GM19025 (cell line): ENCODE measurements at regions not wholly inside any gene's neighbourhood (a gene's known extent, or its start where the extent isn't known, plus 50 kb on each side); places are given as distances from the start of the nearest gene placed in this dataset.

Experiments used
- ATAC-seq: cut with Tn5 transposase; IDR thresholded peaks from one replicate; pipeline ENCODE4 v1.9.1; 2021; ENCODE audit warnings: mild to moderate bottlenecking, low read depth, moderate library complexity; ENCODE audit not compliant: unreplicated experiment

GRCh38 chr5:2201011-2201410 is 318.3 kb upstream of the IRX4 start:
- no peak for ATAC-seq

GRCh38 chr5:2200261-2200950 is 317.7 kb upstream of the IRX4 start:
- no peak for ATAC-seq

DNA sequence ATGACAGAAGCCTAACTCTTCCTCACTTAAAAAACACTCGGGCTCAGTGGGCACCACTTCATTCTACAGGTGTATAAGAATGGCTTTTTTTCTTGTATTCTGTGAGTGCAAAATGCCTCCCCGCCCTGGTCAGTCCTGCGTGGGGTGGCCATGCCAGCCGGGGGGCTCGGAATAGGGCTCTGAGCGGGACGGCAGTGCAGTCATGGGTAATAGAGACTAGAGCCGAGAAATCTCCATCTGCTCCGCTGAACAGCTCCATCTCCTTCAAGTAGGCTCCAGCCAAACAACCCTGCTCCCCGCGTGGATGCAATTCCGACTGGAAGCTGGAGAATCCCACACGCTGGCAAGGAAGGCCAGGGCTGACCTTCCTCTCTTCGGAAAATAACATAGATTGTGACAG is 317.0 kb upstream of the IRX4 start:
- ATAC-seq = no peak

- no peak for ATAC-seq
Observed at GRCh38 chr5:2196989-2197619, 314.4 kb upstream of the IRX4 start.

GRCh38 chr5:2196416-2196815 is 313.7 kb upstream of the IRX4 start:
- ATAC-seq = no peak

GRCh38 chr5:2194949-2195348 is 312.2 kb upstream of the IRX4 start:
- ATAC-seq = no peak

GRCh38 chr5:2194236-2194555 is 311.5 kb upstream of the IRX4 start:
- ATAC-seq = no peak

- ATAC-seq = no peak
Observed at GRCh38 chr5:2193542-2194235, 311.0 kb upstream of the IRX4 start.

DNA sequence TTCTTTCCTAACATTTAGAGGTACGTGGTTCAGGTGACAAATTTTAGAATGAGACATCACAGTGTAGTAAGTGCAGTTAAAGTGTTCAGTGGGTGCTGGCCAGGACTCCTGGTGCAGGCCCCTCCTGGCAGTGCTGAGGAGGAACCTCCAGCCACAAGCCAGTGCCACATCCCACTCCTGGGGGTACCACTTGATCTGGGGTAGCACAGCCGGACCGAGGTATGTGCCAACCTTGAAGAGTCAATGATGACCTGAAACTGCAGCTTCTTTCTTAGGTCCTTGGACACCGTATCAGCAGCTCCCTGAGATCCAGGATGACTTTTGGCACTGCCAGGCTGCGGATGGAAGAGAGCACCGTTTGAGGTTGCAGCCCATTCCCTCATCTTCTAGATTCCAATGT is 310.4 kb upstream of the IRX4 start:
- no peak for ATAC-seq

GRCh38 chr5:2192496-2192895 is 309.8 kb upstream of the IRX4 start:
- ATAC-seq = no peak

- no peak for ATAC-seq
Observed at GRCh38 chr5:2191972-2192371, 309.2 kb upstream of the IRX4 start.

DNA sequence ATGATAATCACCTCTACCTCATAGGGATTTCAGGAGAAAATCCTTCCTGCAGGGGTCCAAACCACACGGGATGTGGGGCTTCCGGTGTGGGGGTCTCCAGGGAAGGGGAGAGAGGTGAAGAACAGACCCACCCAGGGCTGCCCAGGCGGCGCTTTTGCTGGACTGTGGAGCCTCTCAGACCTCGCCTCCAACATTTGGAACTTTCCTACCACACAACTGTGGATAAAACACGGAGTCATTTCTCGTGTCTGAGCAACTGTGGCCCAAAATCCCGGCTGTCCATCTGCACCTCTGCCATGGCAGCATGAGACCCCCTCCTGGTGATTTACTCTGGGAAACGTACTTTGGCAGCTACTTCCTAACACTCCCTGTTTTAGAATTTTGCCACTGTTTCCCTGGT is 307.8 kb upstream of the IRX4 start:
- ATAC-seq = no peak

- no peak for ATAC-seq
Observed at GRCh38 chr5:2188661-2189060, 305.9 kb upstream of the IRX4 start.

DNA sequence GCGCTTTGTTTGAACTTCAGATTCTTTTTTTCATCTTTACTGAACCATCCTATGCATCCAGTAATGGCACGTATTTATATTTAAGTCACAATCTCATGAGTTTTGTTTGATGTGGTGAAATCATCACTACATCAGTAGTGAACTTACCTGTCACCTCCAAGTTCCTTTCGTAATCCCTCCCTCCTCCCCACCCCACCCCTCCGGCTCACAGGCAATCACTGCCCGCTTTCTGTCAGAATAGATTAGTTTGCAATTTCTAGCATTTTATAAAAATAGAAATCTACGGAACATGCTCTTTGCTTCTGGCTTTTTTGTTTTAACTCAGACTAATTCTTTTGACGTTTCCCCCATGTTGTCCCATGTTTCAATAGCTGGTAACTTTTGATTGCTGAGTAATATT is 305.4 kb upstream of the IRX4 start:
- no peak for ATAC-seq

DNA sequence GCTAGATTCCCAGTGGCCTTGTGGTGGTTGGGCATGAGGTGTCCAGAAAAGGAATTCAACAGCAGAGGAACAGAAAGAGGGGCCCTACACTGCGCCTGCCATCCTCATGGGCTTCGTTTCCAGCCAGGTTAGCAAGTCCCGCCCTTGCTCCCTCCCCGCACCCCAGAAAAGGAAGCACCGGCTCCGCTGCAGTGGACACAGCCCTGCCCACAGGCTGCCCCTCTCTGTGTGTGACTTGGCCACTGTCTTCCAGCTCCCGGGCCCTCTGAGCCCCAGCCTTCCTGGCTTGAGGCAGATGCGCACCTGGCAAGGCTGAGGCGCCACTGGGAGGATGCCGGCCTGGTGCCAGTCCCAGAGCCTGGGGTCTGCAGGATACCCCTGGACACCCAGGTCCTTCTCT is 305.0 kb upstream of the IRX4 start:
- no peak for ATAC-seq

DNA sequence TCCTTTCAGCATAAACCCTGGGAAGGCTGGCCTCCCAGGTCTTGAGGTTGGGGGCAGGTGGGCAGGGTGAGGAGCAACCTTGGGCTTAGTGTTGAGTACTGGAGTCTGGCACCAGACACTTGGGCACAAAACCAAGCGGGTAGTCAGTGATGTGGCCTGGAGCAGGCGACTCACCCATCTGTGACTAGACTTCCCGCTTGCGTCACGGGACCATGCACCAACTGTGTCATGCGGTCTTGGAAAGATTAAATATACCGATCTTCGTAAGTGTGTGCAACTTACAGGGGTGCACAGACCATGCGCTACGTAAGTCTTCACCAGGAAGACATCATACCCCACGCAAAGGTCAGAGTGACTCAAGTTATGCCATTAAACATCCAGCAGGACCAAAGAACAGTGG is 304.4 kb upstream of the IRX4 start:
- ATAC-seq = no peak

- ATAC-seq = no peak
Observed at GRCh38 chr5:2186472-2187015, 303.8 kb upstream of the IRX4 start.

GRCh38 chr5:2185646-2186471 is 303.1 kb upstream of the IRX4 start:
- no peak for ATAC-seq

DNA sequence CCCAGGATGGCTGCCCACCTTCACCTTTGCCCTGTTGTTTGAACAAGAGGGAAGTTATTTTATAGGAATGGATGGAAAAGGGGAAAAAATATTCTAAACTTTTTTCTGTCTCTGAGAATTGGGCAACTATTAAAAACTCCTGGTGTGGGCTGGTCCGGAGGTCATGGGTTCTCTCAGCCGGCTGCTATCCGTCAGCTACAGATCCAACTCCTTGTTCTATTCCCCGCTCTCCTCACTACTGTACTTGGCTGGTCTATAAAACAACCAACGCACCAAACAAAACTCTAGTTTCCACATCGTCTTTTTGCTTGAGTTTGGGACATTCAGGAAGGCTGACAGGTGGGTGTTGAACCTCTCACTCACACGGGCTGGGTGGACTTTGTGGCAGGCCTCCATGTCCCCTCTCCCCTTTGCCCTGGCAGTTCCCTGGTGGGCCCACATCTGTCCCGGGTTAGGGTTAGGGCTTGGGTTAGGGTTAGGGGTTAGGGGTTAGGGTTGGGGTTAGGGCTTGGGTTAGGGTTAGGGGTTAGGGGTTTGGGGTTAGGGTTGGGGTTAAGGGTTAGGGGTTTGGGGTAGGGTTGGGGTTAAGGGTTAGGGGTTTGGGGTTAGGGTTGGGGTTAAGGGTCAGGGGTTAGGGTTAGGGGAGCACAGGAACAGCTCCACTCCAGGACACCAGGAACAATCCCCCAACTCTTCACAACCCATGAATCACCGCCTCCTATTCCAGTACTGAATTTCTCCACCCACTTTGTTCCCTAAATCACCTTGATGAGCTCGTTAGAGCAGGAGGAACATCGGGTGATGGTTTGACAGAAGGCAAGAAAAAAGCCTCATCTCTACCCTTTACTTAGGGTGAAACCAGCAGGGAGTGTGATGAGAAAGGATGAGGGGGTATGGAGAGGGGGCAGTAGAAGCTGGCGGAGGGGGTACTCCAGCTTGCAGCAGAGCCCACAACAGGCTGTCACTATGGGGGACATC is 302.1 kb upstream of the IRX4 start:
- no peak for ATAC-seq

GRCh38 chr5:2184026-2184366 is 301.3 kb upstream of the IRX4 start:
- ATAC-seq = no peak
